ENCODE measurements at regions not wholly inside any gene's neighbourhood (a gene's known extent, or its start where the extent isn't known, plus 50 kb on each side); places are given as distances from the start of the nearest gene placed in this dataset.
A peak's percentile ranks its signal among the peaks of the same experiment; 100 is the strongest.
"Not testable (repeated sequence)": the region's sequence is repeated elsewhere in the genome, so short reads cannot be mapped to it uniquely, and the experiment has no call there.

GRCh38 chr17:62206550-62206949, 141.5 kb upstream of the MED13 start:
- no peak for DNase-seq (ENCODE audit: low read depth)
- no peak for TF ChIP-seq CTCF (conservative IDR thresholded peaks at IDR 0.05; ENCODE audit: low read depth, low read length)
- no peak overlapping the region for H3K4me3 ChIP-seq (ENCODE audit: low read length)

DNA sequence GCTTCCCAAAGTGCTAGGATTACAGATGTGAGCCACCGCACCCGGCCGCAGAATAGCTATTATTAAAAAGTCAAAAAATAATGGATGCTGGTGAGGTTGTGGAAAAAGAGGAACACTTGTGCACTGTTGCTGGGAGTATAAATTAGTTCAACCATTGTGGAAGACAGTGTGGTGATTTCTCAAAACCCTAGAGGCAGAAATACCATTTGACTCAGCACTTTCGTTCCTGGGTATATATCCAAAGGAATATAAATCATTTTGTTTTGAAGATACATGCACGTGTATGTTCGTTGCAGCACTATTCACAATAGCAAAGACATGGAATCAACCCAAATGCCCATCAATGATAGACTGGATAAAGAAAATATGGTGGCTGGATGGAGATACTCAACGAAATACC, 132.1 kb upstream of the MED13 start:
- DNase-seq (ENCODE audit: low read depth), result not testable (repeated sequence)

GRCh38 chr17:62196587-62196986, 131.5 kb upstream of the MED13 start:
- DNase-seq (ENCODE audit: low read depth); H3K4me3 ChIP-seq (ENCODE audit: low read length): not testable (repeated sequence)

More for the DNA sequence above, 132.1 kb upstream of the MED13 start:
- not testable (repeated sequence) for H3K4me3 ChIP-seq (ENCODE audit: low read length)

DNA sequence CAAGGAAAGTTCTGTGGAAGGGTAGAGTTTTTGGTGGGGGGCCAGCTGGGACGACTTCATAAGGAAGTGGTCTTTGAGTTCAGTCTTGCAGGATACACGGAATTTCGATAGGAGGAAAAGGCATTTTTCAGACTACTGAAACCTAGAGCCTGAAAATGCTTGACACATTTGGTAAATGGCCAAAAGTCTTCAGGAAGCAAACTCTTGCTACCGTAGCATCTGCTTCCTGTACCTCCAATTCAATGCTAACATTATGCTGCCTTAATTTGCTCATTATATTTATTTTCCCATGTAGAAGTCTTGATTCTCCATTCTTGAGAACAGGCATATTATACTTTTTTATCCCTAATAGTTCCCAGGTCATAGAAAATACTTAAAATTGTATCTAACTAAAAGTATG, 129.3 kb upstream of the MED13 start:
- no peak for TF ChIP-seq CTCF (conservative IDR thresholded peaks at IDR 0.05; ENCODE audit: low read depth, low read length)
- H3K4me3 ChIP-seq (ENCODE audit: low read length), result no peak overlapping the region
- no peak for DNase-seq (ENCODE audit: low read depth)

GRCh38 chr17:62193249-62193648, 128.2 kb upstream of the MED13 start:
- no peak for TF ChIP-seq CTCF (conservative IDR thresholded peaks at IDR 0.05; ENCODE audit: low read depth, low read length)
- DNase-seq (ENCODE audit: low read depth), result peak; percentile 6
- no peak overlapping the region for H3K4me3 ChIP-seq (ENCODE audit: low read length)

- no peak for TF ChIP-seq CTCF (conservative IDR thresholded peaks at IDR 0.05; ENCODE audit: low read depth, low read length)
- H3K4me3 ChIP-seq (ENCODE audit: low read length), result no peak overlapping the region
- no peak for DNase-seq (ENCODE audit: low read depth)
Measured at GRCh38 chr17:62191390-62192361, 126.6 kb upstream of the MED13 start.

- DNase-seq (ENCODE audit: low read depth), result no peak
- H3K4me3 ChIP-seq (ENCODE audit: low read length), result no peak overlapping the region
- TF ChIP-seq CTCF (conservative IDR thresholded peaks at IDR 0.05; ENCODE audit: low read depth, low read length), result no peak
Measured at GRCh38 chr17:62189377-62189776, 124.3 kb upstream of the MED13 start.

DNA sequence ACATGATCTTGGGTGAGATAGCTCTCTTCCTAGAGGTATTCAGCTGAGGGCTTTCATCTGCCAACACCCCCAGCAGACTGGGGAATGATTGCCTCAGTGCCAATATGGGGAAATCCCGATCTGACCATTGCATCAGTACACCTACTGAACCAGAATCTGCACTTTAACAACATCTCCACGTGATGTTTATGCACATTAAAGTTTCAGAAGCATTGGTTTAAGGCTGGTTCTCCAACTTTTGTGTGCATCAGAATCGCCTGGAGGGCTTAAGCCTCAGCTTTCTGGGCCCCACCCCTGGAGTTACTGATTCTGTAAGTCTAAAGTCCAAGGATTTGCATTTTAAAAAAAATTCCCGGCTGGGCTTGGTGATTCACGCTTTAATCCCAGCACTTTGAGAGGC, 123.6 kb upstream of the MED13 start:
- no peak for TF ChIP-seq CTCF (conservative IDR thresholded peaks at IDR 0.05; ENCODE audit: low read depth, low read length)
- DNase-seq (ENCODE audit: low read depth), result peak; percentile 89
- no peak overlapping the region for H3K4me3 ChIP-seq (ENCODE audit: low read length)

Data from retinal pigment epithelial cell (primary cell).